Panc1 (cell line): ENCODE measurements at regions not wholly inside any gene's neighbourhood (a gene's known extent, or its start where the extent isn't known, plus 50 kb on each side); places are given as distances from the start of the nearest gene placed in this dataset.

Source experiments
- ATAC-seq: fragments of 200-7000 bp; cut with Tn5 transposase; 2 replicates; pipeline ENCODE4 v1.9.1; 2020; ENCODE audit warnings: mild to moderate bottlenecking, moderate library complexity
- BruUV-seq: library from RNA; stranded (reverse); fragments of 400-500 nt; replicated peaks from 2 replicates; lab custom pipeline; 2021; lab: Mats Ljungman, UMichigan
- CTCF ChIA-PET: fragments of 300-600 bp; sonication (Branson Sonifier 250); formaldehyde crosslinking; loops from one replicate; lab custom pipeline; 2022; ENCODE audit warnings: antibody characterized with exemption; lab: Charles Lee
- POLR2A ChIA-PET: fragments of 300-600 bp; sonication (Branson Sonifier 250); formaldehyde crosslinking; loops from one replicate; lab custom pipeline; 2022; ENCODE audit warnings: antibody characterized with exemption; lab: Charles Lee
- DNase-seq: peaks from one replicate; pipeline ENCODE4 v3.0.0-alpha.2; 2010; ENCODE audit warnings: low read depth, low spot score
- H3K27ac ChIP-seq: 2 replicates; pipeline ENCODE4 v1.5.1; 2011; ENCODE audit warnings: mild to moderate bottlenecking, low read length, inconsistent platforms
- H3K27me3 ChIP-seq: fragments of 200-500 bp; sonication (Bioruptor generic); 2 replicates; pipeline ENCODE4 v1.6.0; 2014; ENCODE audit warnings: low read length, inconsistent platforms; ENCODE audit not compliant: control insufficient read depth, insufficient read depth
- H3K36me3 ChIP-seq: fragments of 200-500 bp; sonication (Bioruptor generic); 2 replicates; pipeline ENCODE4 v1.5.1; 2014; ENCODE audit warnings: inconsistent platforms, mild to moderate bottlenecking, low read length, moderate library complexity; ENCODE audit not compliant: control insufficient read depth, insufficient read depth
- H3K4me1 ChIP-seq: 2 replicates; pipeline ENCODE4 v1.5.1; 2011; ENCODE audit warnings: inconsistent platforms, mild to moderate bottlenecking, low read length, moderate library complexity; ENCODE audit not compliant: control insufficient read depth, insufficient read depth
- H3K4me3 ChIP-seq, 2 experiments: 2 replicates each; pipeline ENCODE4 v1.5.1; 2011 to 2012; ENCODE audit warnings: low read depth in 2 of 2, low read length in 2 of 2, mild to moderate bottlenecking in 2 of 2, inconsistent platforms in 1 of 2, moderate library complexity in 1 of 2
- H3K9me3 ChIP-seq: fragments of 200-500 bp; sonication (Bioruptor generic); 2 replicates; pipeline ENCODE4 v1.5.1; 2014; ENCODE audit warnings: low read depth, mild to moderate bottlenecking, inconsistent platforms, low read length, moderate library complexity; ENCODE audit not compliant: control insufficient read depth, insufficient read depth
- POLR2AphosphoS5 ChIP-seq: IDR thresholded peaks from 2 replicates; pipeline ENCODE4 v1.6.1; 2012; ENCODE audit warnings: mild to moderate bottlenecking, low read depth, low read length, moderate library complexity
- SIN3A ChIP-seq: IDR thresholded peaks from 2 replicates; pipeline ENCODE4 v1.6.1; 2012; ENCODE audit warnings: low read depth, mild to moderate bottlenecking, low read length, moderate library complexity, borderline replicate concordance; ENCODE audit not compliant: insufficient read depth
- TCF7L2 ChIP-seq: IDR thresholded peaks from 2 replicates; pipeline ENCODE4 v1.6.1; 2011; ENCODE audit warnings: mild to moderate bottlenecking, low read depth, low read length, inconsistent platforms
- in situ Hi-C: cut with HindIII; loops from 2 replicates; pipeline ENCODE4 v1.10.0; 2016; ENCODE audit warnings: low sequenced_read_pairs, low pct_unique_long_range_greater_than_20kb
- intact Hi-C: fragments of 100-400 bp; cut with micrococcal nuclease; formaldehyde crosslinking; loops from one replicate; pipeline ENCODE4 v1.10.0; 2022; ENCODE audit not compliant: unreplicated experiment
- TF ChIP-seq, protein P1 (sequence below), 2 experiments: IDR thresholded peaks; 2 replicates each; pipeline ENCODE4 v1.6.1; 2011 to 2012; ENCODE audit warnings: low read depth in 2 of 2, control low read depth in 1 of 2, low read length in 1 of 2, mild to moderate bottlenecking in 1 of 2, moderate library complexity in 1 of 2; ENCODE audit not compliant: insufficient read depth in 1 of 2
- TF ChIP-seq, protein P2 (sequence below): fragments of 450-650 bp; IDR thresholded peaks from 2 replicates; pipeline ENCODE4 v1.5.1; 2017; ENCODE audit warnings: mild to moderate bottlenecking

DNA sequence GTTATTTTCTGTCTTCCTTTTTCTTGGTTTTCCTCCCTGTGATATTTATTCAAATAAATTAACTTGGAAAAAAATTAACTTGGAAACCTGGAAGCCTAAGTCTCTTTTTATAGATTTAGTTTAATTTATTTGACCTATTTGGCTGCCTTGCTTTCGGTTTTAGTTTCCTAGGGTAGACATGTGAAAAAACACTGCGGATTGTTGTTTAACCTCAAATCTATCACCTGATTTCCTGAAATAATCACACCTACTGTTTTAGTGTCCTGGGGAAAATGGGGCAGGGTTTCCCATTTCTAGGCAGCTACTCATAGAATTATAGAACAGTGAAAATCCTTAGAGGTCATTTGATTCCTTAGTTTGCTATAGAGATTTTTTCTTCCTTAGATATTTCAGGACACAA, 412.4 kb downstream of the PCDH17 start:
- BruUV-seq = no TSS peak
- Histone ChIP-seq H3K27ac (no peak overlapping the region), H3K36me3 (no peaks in the 10 kb centered on the region), H3K4me3 (no peak overlapping the region), H3K4me1 (no peaks in the 10 kb centered on the region), H3K9me3 (no peaks in the 10 kb centered on the region), H3K27me3 (no peaks in the 10 kb centered on the region)
- in situ Hi-C loops (no loop called here), intact Hi-C loops (no loop called here)
- no peak for ATAC-seq
- ChIA-PET POLR2A (no interaction called here), CTCF (no interaction called here)
- TF ChIP-seq POLR2AphosphoS5 (no peak), SIN3A (no peak), TCF7L2 (no peak)
- TF ChIP-seq, protein P1, sequence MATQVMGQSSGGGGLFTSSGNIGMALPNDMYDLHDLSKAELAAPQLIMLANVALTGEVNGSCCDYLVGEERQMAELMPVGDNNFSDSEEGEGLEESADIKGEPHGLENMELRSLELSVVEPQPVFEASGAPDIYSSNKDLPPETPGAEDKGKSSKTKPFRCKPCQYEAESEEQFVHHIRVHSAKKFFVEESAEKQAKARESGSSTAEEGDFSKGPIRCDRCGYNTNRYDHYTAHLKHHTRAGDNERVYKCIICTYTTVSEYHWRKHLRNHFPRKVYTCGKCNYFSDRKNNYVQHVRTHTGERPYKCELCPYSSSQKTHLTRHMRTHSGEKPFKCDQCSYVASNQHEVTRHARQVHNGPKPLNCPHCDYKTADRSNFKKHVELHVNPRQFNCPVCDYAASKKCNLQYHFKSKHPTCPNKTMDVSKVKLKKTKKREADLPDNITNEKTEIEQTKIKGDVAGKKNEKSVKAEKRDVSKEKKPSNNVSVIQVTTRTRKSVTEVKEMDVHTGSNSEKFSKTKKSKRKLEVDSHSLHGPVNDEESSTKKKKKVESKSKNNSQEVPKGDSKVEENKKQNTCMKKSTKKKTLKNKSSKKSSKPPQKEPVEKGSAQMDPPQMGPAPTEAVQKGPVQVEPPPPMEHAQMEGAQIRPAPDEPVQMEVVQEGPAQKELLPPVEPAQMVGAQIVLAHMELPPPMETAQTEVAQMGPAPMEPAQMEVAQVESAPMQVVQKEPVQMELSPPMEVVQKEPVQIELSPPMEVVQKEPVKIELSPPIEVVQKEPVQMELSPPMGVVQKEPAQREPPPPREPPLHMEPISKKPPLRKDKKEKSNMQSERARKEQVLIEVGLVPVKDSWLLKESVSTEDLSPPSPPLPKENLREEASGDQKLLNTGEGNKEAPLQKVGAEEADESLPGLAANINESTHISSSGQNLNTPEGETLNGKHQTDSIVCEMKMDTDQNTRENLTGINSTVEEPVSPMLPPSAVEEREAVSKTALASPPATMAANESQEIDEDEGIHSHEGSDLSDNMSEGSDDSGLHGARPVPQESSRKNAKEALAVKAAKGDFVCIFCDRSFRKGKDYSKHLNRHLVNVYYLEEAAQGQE (IDR thresholded peaks at IDR 0.05; ENCODE audit: insufficient read depth in 1 of 2, low read depth in 2 of 2, low read length in 1 of 2) = no peak
- TF ChIP-seq, protein P2, sequence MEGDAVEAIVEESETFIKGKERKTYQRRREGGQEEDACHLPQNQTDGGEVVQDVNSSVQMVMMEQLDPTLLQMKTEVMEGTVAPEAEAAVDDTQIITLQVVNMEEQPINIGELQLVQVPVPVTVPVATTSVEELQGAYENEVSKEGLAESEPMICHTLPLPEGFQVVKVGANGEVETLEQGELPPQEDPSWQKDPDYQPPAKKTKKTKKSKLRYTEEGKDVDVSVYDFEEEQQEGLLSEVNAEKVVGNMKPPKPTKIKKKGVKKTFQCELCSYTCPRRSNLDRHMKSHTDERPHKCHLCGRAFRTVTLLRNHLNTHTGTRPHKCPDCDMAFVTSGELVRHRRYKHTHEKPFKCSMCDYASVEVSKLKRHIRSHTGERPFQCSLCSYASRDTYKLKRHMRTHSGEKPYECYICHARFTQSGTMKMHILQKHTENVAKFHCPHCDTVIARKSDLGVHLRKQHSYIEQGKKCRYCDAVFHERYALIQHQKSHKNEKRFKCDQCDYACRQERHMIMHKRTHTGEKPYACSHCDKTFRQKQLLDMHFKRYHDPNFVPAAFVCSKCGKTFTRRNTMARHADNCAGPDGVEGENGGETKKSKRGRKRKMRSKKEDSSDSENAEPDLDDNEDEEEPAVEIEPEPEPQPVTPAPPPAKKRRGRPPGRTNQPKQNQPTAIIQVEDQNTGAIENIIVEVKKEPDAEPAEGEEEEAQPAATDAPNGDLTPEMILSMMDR = no peak
- DNase-seq = no peak

DNA sequence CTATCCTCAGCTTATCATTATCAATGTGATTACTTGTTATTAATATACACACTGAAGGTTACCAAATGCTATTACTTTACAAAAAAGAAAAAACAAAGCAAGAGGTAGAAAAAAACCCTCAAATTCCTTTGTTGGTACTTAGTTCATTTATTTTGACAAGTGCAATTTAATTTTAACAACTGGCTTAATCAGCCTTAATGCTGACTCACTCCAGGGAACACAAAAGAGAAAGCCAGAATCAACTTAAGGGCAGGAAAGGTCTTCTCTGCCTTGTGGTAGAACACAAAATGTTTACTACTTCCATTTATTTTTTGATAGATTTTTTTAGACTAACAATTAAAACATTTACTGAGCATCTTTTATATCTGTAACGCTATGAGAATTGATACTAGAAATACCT, 417.1 kb downstream of the PCDH17 start:
- in situ Hi-C loops (no loop called here), intact Hi-C loops (no loop called here)
- DNase-seq (no peak), ATAC-seq (no peak)
- ChIA-PET CTCF (no interaction called here), POLR2A (no interaction called here)
- BruUV-seq = no TSS peak
- Histone ChIP-seq H3K36me3 (no peaks in the 10 kb centered on the region), H3K4me3 (no peak overlapping the region), H3K4me1 (no peaks in the 10 kb centered on the region), H3K9me3 (no peaks in the 10 kb centered on the region), H3K27ac (no peak overlapping the region), H3K27me3 (no peaks in the 10 kb centered on the region)
- TF ChIP-seq SIN3A (no peak), POLR2AphosphoS5 (no peak)

DNA sequence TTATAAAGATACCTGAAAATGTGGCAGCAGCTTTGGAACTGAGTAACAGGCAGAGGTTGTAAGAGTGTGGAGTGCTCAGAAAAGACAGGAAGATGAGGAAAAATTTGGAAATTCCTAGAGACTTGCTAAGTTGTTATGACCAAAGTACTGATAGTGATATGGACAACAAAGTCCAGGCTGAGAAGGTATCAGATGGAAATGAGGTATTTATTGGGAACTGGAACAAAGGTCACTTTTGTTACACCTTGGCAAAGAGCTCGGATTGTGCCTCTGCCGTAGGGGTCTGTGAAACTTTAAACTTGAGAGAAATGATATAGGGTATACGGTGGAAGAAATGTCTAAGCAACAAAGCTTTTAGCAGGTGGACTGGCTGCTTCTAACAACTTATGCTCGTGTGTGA, 419.9 kb downstream of the PCDH17 start:
- TF ChIP-seq, protein P1 (IDR thresholded peaks at IDR 0.05; ENCODE audit: insufficient read depth in 1 of 2, low read depth in 2 of 2, low read length in 1 of 2) = no peak
- TF ChIP-seq SIN3A = no peak
- TF ChIP-seq POLR2AphosphoS5 = no peak
- TF ChIP-seq TCF7L2 = no peak
- TF ChIP-seq, protein P2 = no peak
- H3K27me3 ChIP-seq = no peaks in the 10 kb centered on the region
- H3K9me3 ChIP-seq = no peaks in the 10 kb centered on the region
- in situ Hi-C loops = no loop called here
- intact Hi-C loops = no loop called here
- ChIA-PET POLR2A (no interaction called here), CTCF (no interaction called here)
- H3K36me3 ChIP-seq = no peaks in the 10 kb centered on the region
- no peak for DNase-seq
- ATAC-seq = no peak
- no peaks in the 10 kb centered on the region for H3K4me1 ChIP-seq
- H3K4me3 ChIP-seq = no peak overlapping the region
- no peak overlapping the region for H3K27ac ChIP-seq
- BruUV-seq = no TSS peak
